NT2/D1 (cell line): ENCODE measurements at regions not wholly inside any gene's neighbourhood (a gene's known extent, or its start where the extent isn't known, plus 50 kb on each side); places are given as distances from the start of the nearest gene placed in this dataset.

Experiments used
- DNase-seq: peaks from one replicate; pipeline ENCODE4 v3.0.0-alpha.2; 2011; ENCODE audit warnings: low read depth, low spot score
- H3K27me3 ChIP-seq: 2 replicates; pipeline ENCODE4 v1.6.0; 2011; ENCODE audit warnings: mild to moderate bottlenecking; ENCODE audit not compliant: insufficient read length, insufficient read depth
- H3K36me3 ChIP-seq: 2 replicates; pipeline ENCODE4 v1.6.1; 2011; ENCODE audit warnings: mild to moderate bottlenecking, low read length, mixed read lengths; ENCODE audit not compliant: insufficient read depth, insufficient read length
- H3K4me1 ChIP-seq: 2 replicates; pipeline ENCODE4 v1.5.1; 2011; ENCODE audit not compliant: insufficient read depth, insufficient read length
- H3K4me3 ChIP-seq: 2 replicates; pipeline ENCODE4 v1.5.1; 2011; ENCODE audit warnings: low read depth; ENCODE audit not compliant: insufficient read length
- H3K9ac ChIP-seq: 2 replicates; pipeline ENCODE4 v1.6.0; 2011; ENCODE audit warnings: low read depth; ENCODE audit not compliant: insufficient read length
- H3K9me3 ChIP-seq: 2 replicates; pipeline ENCODE4 v1.5.1; 2011; ENCODE audit warnings: mild to moderate bottlenecking, low read length; ENCODE audit not compliant: insufficient read depth
- SUZ12 ChIP-seq: IDR thresholded peaks from 2 replicates; pipeline ENCODE4 v1.6.1; 2011; ENCODE audit not compliant: insufficient read length, insufficient read depth; ENCODE audit errors: extremely low read depth
- YY1 ChIP-seq: IDR thresholded peaks from 2 replicates; pipeline ENCODE4 v1.6.1; 2011; ENCODE audit not compliant: insufficient read length, insufficient read depth
- ZNF274 ChIP-seq: IDR thresholded peaks from 2 replicates; pipeline ENCODE4 v1.6.1; 2011; ENCODE audit warnings: mild to moderate bottlenecking, low read depth, low read length

GRCh38 chr14:32020882-32021281 lies 56.2 kb upstream of the ARHGAP5 start:
- Histone ChIP-seq H3K4me3 (no peak overlapping the region), H3K27me3 (no peaks in the 10 kb centered on the region), H3K4me1 (no peaks in the 10 kb centered on the region), H3K36me3 (no peaks in the 10 kb centered on the region), H3K9ac (no peak overlapping the region), H3K9me3 (peaks cover 12% of the 10 kb centered on the region; the same call in 1 of the 2 replicates)
- DNase-seq, result no peak
- TF ChIP-seq YY1 (no peak), SUZ12 (no peak)

GRCh38 chr14:32021341-32021740 lies 55.8 kb upstream of the ARHGAP5 start:
- Histone ChIP-seq H3K9ac (no peak overlapping the region), H3K36me3 (no peaks in the 10 kb centered on the region), H3K9me3 (peaks cover 12% of the 10 kb centered on the region; the same call in 1 of the 2 replicates), H3K4me3 (no peak overlapping the region), H3K27me3 (no peaks in the 10 kb centered on the region), H3K4me1 (no peaks in the 10 kb centered on the region)
- DNase-seq, result no peak
- TF ChIP-seq YY1, result no peak
- no peak for TF ChIP-seq SUZ12
- TF ChIP-seq ZNF274, result no peak

GRCh38 chr14:32022525-32022924 lies 54.6 kb upstream of the ARHGAP5 start:
- no peaks in the 10 kb centered on the region for H3K36me3 ChIP-seq
- H3K4me1 ChIP-seq, result no peaks in the 10 kb centered on the region
- TF ChIP-seq YY1, result no peak
- TF ChIP-seq ZNF274, result no peak
- no peak for TF ChIP-seq SUZ12
- no peak overlapping the region for H3K4me3 ChIP-seq
- H3K9me3 ChIP-seq, result peaks cover 12% of the 10 kb centered on the region; the same call in 1 of the 2 replicates
- H3K27me3 ChIP-seq, result no peaks in the 10 kb centered on the region
- DNase-seq, result no peak
- no peak overlapping the region for H3K9ac ChIP-seq

- Histone ChIP-seq H3K27me3 (no peaks in the 10 kb centered on the region), H3K4me1 (no peaks in the 10 kb centered on the region), H3K36me3 (no peaks in the 10 kb centered on the region), H3K9me3 (peaks cover 12% of the 10 kb centered on the region; the same call in 1 of the 2 replicates), H3K4me3 (no peak overlapping the region), H3K9ac (no peak overlapping the region)
- no peak for DNase-seq
- TF ChIP-seq YY1 (no peak), ZNF274 (no peak), SUZ12 (no peak)
Measured at GRCh38 chr14:32022938-32023466, 54.1 kb upstream of the ARHGAP5 start.

GRCh38 chr14:32023540-32023939 lies 53.6 kb upstream of the ARHGAP5 start:
- H3K4me1 ChIP-seq, result no peaks in the 10 kb centered on the region
- H3K9me3 ChIP-seq, result peaks cover 12% of the 10 kb centered on the region; the same call in 1 of the 2 replicates
- H3K27me3 ChIP-seq, result no peaks in the 10 kb centered on the region
- DNase-seq, result no peak
- H3K36me3 ChIP-seq, result no peaks in the 10 kb centered on the region
- no peak overlapping the region for H3K9ac ChIP-seq
- H3K4me3 ChIP-seq, result no peak overlapping the region
- TF ChIP-seq ZNF274 (no peak), YY1 (no peak), SUZ12 (no peak)

- Histone ChIP-seq H3K9me3 (0 out of 2 replicates have a peak, but pooled peaks cover 4% of the 10 kb centered on the region), H3K4me3 (no peak overlapping the region), H3K27me3 (no peaks in the 10 kb centered on the region), H3K9ac (no peak overlapping the region), H3K36me3 (no peaks in the 10 kb centered on the region), H3K4me1 (no peaks in the 10 kb centered on the region)
- no peak for DNase-seq
- no peak for TF ChIP-seq SUZ12
- TF ChIP-seq YY1, result no peak
- TF ChIP-seq ZNF274, result no peak
Measured at GRCh38 chr14:32027255-32027939, 49.7 kb upstream of the ARHGAP5 start.
